GM12878 (cell line): ENCODE measurements at regions not wholly inside any gene's neighbourhood (a gene's known extent, or its start where the extent isn't known, plus 50 kb on each side); places are given as distances from the start of the nearest gene placed in this dataset.

Source experiments
- ATAC-seq: fragments of 200-7000 bp; cut with Tn5 transposase; 3 replicates; pipeline ENCODE4 v1.9.1; 2020; ENCODE audit warnings: mild to moderate bottlenecking, moderate library complexity
- BruUV-seq: library from RNA; stranded (reverse); fragments of 400-500 nt; replicated peaks from 2 replicates; lab custom pipeline; 2021; lab: Mats Ljungman, UMichigan
- CTCF ChIA-PET: fragments of 300-600 bp; sonication (Branson Sonifier 250); formaldehyde crosslinking; extraction: SDS; loops from one replicate; lab custom pipeline; 2021; ENCODE audit warnings: inconsistent platforms; lab: Yijun Ruan, JAX
- POLR2A ChIA-PET: fragments of 350-600 bp; formaldehyde crosslinking; extraction: SDS; loops from one replicate; lab custom pipeline; 2021; ENCODE audit warnings: inconsistent platforms; lab: Charles Lee
- RAD21 ChIA-PET: fragments of 300-600 bp; sonication (Branson Sonifier 250); formaldehyde crosslinking; loops from one replicate; lab custom pipeline; 2023; ENCODE audit warnings: antibody characterized with exemption; ENCODE audit not compliant: unreplicated experiment; lab: Charles Lee
- SMC1A ChIA-PET: fragments of 300-600 bp; sonication (Branson Sonifier 250); formaldehyde crosslinking; loops from one replicate; lab custom pipeline; 2023; ENCODE audit not compliant: unreplicated experiment, uncharacterized antibody; lab: Charles Lee
- DNase-seq: peaks from one replicate; pipeline ENCODE4 v3.0.0-alpha.2; 2011; ENCODE audit warnings: low read depth, low spot score
- FAIRE-seq: peaks from 3 replicates; lab custom pipeline; 2011; peaks lifted over from hg19 to GRCh38; lab: Jason Lieb, UNC
- H2AFZ ChIP-seq: 2 replicates; pipeline ENCODE4 v1.6.0; 2011; ENCODE audit warnings: low read depth, low read length, control low read depth; ENCODE audit not compliant: control insufficient read depth
- H3K27ac ChIP-seq: 2 replicates; pipeline ENCODE4 v1.5.1; 2011; ENCODE audit warnings: control low read depth; ENCODE audit not compliant: control insufficient read depth, insufficient read depth
- H3K27me3 ChIP-seq, 2 experiments: replicated peaks in 1 of 2; 2 replicates each; pipeline versions ENCODE4 v1.6.0 to v1.6.1; 2011; ENCODE audit warnings: low read length in 1 of 2; ENCODE audit not compliant: control insufficient read depth in 2 of 2, insufficient read depth in 2 of 2
- H3K36me3 ChIP-seq, 2 experiments: 2 replicates each; pipeline ENCODE4 v1.5.1; 2011; ENCODE audit warnings: low read length in 1 of 2; ENCODE audit not compliant: control insufficient read depth in 2 of 2, insufficient read depth in 2 of 2
- H3K4me1 ChIP-seq: 2 replicates; pipeline ENCODE4 v1.6.1; 2011; ENCODE audit warnings: mild to moderate bottlenecking, low read length, moderate library complexity, mixed read lengths; ENCODE audit not compliant: control insufficient read depth, insufficient read depth
- H3K4me2 ChIP-seq: 2 replicates; pipeline ENCODE4 v1.6.0; 2011; ENCODE audit warnings: control low read depth; ENCODE audit not compliant: control insufficient read depth, insufficient read depth
- H3K4me3 ChIP-seq: fragments of 200-600 bp; sonication (generic); 2 replicates; pipeline ENCODE4 v1.5.1; 2016
- H3K79me2 ChIP-seq: 2 replicates; pipeline ENCODE4 v1.6.0; 2011; ENCODE audit warnings: low read length; ENCODE audit not compliant: control insufficient read depth, insufficient read depth
- H3K9ac ChIP-seq: 2 replicates; pipeline ENCODE4 v1.8.0; 2011; ENCODE audit warnings: low read length, control low read depth, mixed read lengths; ENCODE audit not compliant: control insufficient read depth, insufficient read depth
- H3K9me3 ChIP-seq: replicated peaks from 3 replicates; pipeline ENCODE4 v1.5.1; 2011; ENCODE audit warnings: mild to moderate bottlenecking, low read length; ENCODE audit not compliant: control insufficient read depth, insufficient read depth
- H4K20me1 ChIP-seq: 2 replicates; pipeline ENCODE4 v1.6.0; 2011; ENCODE audit not compliant: control insufficient read depth, insufficient read depth
- BACH1 ChIP-seq: fragments of 450-650 bp; IDR thresholded peaks from 2 replicates; pipeline ENCODE4 v1.6.1; 2017; ENCODE audit warnings: mild to moderate bottlenecking, borderline replicate concordance
- ESRRA ChIP-seq: IDR thresholded peaks from 2 replicates; pipeline ENCODE4 v1.6.1; 2012; ENCODE audit warnings: mild to moderate bottlenecking, low read length, improper control_type of control experiment
- KLF5 ChIP-seq: fragments of 450-650 bp; IDR thresholded peaks from 2 replicates; pipeline ENCODE4 v1.6.1; 2014; ENCODE audit warnings: mild to moderate bottlenecking; ENCODE audit not compliant: partially characterized antibody
- MYB ChIP-seq: fragments of 150-350 bp; IDR thresholded peaks from 2 replicates; pipeline ENCODE4 v1.6.1; 2014; ENCODE audit warnings: mild to moderate bottlenecking, low read depth, low read length, borderline replicate concordance
- RUNX3 ChIP-seq: IDR thresholded peaks from 2 replicates; pipeline ENCODE4 v1.6.1; 2012; ENCODE audit warnings: low read length, inconsistent platforms
- STAT1 ChIP-seq: fragments of 450-650 bp; conservative IDR thresholded peaks from 2 replicates; pipeline ENCODE4 v1.6.1; 2014; ENCODE audit warnings: antibody characterized with exemption, mild to moderate bottlenecking
- TAF1 ChIP-seq: IDR thresholded peaks from 2 replicates; pipeline ENCODE4 v1.6.1; 2011; ENCODE audit warnings: mild to moderate bottlenecking, low read depth, low read length, borderline replicate concordance
- ZNF24 ChIP-seq: fragments of 450-650 bp; IDR thresholded peaks from 2 replicates; pipeline ENCODE4 v1.6.1; 2017; ENCODE audit warnings: antibody characterized with exemption, mild to moderate bottlenecking
- WGBS: methylation state at CpG from one replicate; pipeline ENCODE4 v1.1.6; 2016; ENCODE audit warnings: low lambda C conversion rate; ENCODE audit not compliant: insufficient replicate concordance, insufficient coverage; ENCODE audit errors: missing lambda C conversion rate; 5-methylcytosine and 5-hydroxymethylcytosine counted together
- in situ Hi-C: fragments of 300-500 bp; cut with MboI; formaldehyde crosslinking; loops from 9 replicates; pipeline ENCODE4 v1.14.3; 2018; ENCODE audit warnings: mixed read lengths
- intact Hi-C: fragments of 100-400 bp; cut with micrococcal nuclease; formaldehyde crosslinking; loops from one replicate; pipeline ENCODE4 v1.14.2; 2022; ENCODE audit not compliant: unreplicated experiment
- TF ChIP-seq, protein P1 (sequence below): fragments of 450-650 bp; formaldehyde crosslinking; IDR thresholded peaks from 2 replicates; pipeline ENCODE4 v1.4.0; 2020; ENCODE audit warnings: mild to moderate bottlenecking, moderate library complexity

DNA sequence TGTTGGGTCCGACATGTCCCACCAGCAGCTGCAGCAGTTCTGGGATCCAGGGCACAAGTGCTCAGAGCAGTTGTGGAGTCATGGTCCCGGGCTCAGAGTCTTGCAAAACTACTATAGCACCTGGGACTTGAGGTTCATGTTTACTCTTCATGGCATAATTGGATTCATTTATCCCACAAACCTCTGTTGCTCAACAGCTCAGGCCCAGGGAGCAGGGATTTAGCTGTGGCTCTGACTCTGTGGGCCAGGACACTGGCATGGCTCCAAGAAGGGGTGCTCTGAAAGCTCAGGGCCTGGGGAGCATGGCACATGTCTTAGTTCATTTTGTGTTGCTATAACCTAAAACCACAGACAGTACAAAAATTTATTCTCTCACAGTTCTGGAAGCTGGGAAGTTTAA, 626.7 kb upstream of the ADGRL2 start:
- in situ Hi-C loops: no loop called here
- CTCF ChIA-PET: no interaction called here

More for the DNA sequence above, 626.7 kb upstream of the ADGRL2 start:
- no peaks in the 10 kb centered on the region for H3K4me1 ChIP-seq
- FAIRE-seq (no peak), DNase-seq (no peak), ATAC-seq (no peak)
- H3K4me3 ChIP-seq: no peak overlapping the region
- ChIA-PET SMC1A (no interaction called here), RAD21 (no interaction called here), POLR2A (no interaction called here)
- no TSS peak for BruUV-seq
- H4K20me1 ChIP-seq: no peaks in the 10 kb centered on the region
- no peak overlapping the region for H2AFZ ChIP-seq
- H3K9ac ChIP-seq: no peak overlapping the region
- H3K9me3 ChIP-seq: no peaks in the 10 kb centered on the region
- no peaks in the 10 kb centered on the region for H3K27me3 ChIP-seq
- no peak overlapping the region for H3K4me2 ChIP-seq
- intact Hi-C loops: no loop called here
- H3K27ac ChIP-seq: no peak overlapping the region
- H3K36me3 ChIP-seq: no peaks in the 10 kb centered on the region
- 21% methylated on average over 2 of the region's 2 CpGs for WGBS
- H3K79me2 ChIP-seq: no peaks in the 10 kb centered on the region
- no peak for TF ChIP-seq KLF5
- TF ChIP-seq ZNF24: no peak
- no peak for TF ChIP-seq STAT1
- TF ChIP-seq RUNX3: no peak
- no peak for TF ChIP-seq ESRRA
- TF ChIP-seq, protein P1, sequence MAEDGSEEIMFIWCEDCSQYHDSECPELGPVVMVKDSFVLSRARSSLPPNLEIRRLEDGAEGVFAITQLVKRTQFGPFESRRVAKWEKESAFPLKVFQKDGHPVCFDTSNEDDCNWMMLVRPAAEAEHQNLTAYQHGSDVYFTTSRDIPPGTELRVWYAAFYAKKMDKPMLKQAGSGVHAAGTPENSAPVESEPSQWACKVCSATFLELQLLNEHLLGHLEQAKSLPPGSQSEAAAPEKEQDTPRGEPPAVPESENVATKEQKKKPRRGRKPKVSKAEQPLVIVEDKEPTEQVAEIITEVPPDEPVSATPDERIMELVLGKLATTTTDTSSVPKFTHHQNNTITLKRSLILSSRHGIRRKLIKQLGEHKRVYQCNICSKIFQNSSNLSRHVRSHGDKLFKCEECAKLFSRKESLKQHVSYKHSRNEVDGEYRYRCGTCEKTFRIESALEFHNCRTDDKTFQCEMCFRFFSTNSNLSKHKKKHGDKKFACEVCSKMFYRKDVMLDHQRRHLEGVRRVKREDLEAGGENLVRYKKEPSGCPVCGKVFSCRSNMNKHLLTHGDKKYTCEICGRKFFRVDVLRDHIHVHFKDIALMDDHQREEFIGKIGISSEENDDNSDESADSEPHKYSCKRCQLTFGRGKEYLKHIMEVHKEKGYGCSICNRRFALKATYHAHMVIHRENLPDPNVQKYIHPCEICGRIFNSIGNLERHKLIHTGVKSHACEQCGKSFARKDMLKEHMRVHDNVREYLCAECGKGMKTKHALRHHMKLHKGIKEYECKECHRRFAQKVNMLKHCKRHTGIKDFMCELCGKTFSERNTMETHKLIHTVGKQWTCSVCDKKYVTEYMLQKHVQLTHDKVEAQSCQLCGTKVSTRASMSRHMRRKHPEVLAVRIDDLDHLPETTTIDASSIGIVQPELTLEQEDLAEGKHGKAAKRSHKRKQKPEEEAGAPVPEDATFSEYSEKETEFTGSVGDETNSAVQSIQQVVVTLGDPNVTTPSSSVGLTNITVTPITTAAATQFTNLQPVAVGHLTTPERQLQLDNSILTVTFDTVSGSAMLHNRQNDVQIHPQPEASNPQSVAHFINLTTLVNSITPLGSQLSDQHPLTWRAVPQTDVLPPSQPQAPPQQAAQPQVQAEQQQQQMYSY (CRISPR knock-in tag): no peak
- no peak for TF ChIP-seq TAF1
- TF ChIP-seq BACH1: no peak
- TF ChIP-seq MYB: no peak
